ENCODE measurements at regions not wholly inside any gene's neighbourhood (a gene's known extent, or its start where the extent isn't known, plus 50 kb on each side); places are given as distances from the start of the nearest gene placed in this dataset.

DNA sequence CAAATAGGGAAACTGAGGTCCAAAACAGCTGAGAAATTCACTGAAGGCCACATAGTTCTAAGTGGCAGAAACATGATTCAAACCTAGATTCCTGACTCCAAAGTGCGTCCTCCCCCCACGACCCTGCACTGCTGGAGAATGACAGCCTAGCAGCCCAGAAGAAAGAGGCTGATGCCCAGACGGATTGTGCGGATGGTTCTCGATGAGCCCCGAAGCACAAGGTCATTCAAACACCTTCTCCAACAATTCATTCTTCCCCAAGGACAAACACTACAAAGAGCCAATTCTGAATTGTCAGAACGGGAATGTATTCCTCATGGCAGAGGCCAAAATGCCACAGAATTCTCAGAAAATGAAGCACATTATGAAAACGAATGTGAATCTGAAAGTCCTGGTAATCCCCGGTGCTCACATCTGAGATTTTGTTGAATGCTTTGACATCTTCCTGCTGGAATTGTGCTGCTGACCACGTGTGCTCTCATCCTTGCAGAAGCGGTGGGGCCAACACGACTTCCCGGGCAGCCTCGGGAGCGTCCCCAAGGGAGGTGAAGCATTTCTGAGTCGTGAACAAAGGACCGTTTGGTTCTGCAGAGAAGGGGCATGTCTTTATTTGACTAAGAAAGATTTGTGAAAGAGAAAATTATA, 337.0 kb downstream of the EIPR1 start:
- Histone ChIP-seq H3K36me3 (no peaks in the 10 kb centered on the region), H3K4me3 (no peak overlapping the region), H3K4me1 (replicated peaks) (no peaks in the 10 kb centered on the region), H3K27ac (no peak overlapping the region), H3K9me3 (no peaks in the 10 kb centered on the region), H3K27me3 (replicated peaks; ENCODE audit: insufficient read depth) (no peaks in the 10 kb centered on the region)
- DNase-seq (ENCODE audit: low spot score): no peak
- TF ChIP-seq POLR2A (IDR thresholded peaks at IDR 0.05) (no peak), POLR2AphosphoS5 (IDR thresholded peaks at IDR 0.05) (no peak), CTCF (IDR thresholded peaks at IDR 0.05) (no peak)
- 74% methylated on average over 17 of the region's 17 CpGs for WGBS
- intact Hi-C loops (cut with DNase I): no loop called here

DNA sequence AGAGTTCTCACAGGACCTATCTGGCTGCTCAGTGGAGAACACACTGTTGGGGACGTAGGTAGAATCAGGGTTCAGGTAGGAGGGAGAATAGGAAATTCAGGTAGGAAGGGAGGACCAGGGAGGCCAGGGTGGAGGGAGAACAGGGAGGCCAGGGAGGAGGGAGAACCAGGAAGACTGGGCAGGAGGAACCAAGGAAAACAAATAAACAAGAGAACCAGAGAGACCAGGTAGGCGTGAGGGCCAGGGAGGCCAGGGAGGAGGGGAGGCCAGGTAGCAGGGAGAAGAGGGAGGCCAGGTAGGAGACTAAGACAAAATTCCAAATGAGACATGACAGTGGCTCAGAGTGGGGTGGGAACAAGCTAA, 337.6 kb downstream of the EIPR1 start:
- H3K4me3 ChIP-seq: no peak overlapping the region
- no peaks in the 10 kb centered on the region for H3K27me3 ChIP-seq (replicated peaks; ENCODE audit: insufficient read depth)
- TF ChIP-seq POLR2AphosphoS5 (IDR thresholded peaks at IDR 0.05): no peak
- no peak for TF ChIP-seq POLR2A (IDR thresholded peaks at IDR 0.05)
- no peak for TF ChIP-seq CTCF (IDR thresholded peaks at IDR 0.05)
- DNase-seq (ENCODE audit: low spot score): no peak
- intact Hi-C loops (cut with DNase I): no loop called here
- H3K36me3 ChIP-seq: no peaks in the 10 kb centered on the region
- no peak overlapping the region for H3K27ac ChIP-seq
- H3K9me3 ChIP-seq: no peaks in the 10 kb centered on the region
- no peaks in the 10 kb centered on the region for H3K4me1 ChIP-seq (replicated peaks)
- WGBS: 90% methylated on average over 2 of the region's 2 CpGs

DNA sequence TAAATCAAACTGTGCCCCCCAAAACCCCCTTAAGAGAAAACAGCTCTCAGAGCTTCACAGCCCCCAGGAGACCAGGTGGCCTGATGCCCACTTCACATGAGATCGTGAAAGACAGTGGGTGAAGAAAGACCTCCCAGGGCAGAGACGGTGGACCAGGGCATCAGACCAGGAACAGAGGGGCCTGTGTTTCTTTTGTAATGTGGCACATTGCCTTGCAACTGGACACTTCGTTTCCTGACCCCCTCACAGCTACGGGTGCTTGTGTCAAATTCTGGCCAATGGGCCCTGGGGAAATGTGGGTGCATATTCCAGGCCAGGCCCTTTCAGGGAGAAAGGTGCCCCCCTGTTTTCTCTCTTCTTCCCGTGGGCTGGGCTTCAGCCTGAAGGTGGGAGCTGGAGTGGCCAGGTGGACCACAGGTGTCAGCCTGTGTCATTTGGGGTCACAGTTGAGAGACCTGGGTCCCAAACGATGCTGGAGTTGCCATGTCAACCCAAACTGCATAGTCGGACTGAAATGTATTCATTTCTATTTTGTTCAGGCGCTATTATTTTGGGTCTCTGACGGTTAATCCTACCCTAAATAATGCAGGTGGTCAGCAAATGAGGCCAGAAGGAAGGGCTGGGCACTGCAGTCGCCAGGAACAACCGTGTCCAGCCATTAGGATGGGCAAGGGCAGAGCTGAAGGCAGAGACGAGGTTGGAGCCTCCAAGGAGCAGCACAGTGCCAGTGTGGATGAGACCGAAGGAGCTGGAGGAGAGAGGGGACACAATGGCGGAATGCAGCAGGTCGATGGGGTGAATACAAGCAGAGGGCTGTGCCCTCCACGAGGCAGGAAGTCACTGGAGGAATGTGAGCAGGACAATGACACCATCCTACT, 338.2 kb downstream of the EIPR1 start:
- intact Hi-C loops (cut with DNase I): no loop called here
- 91% methylated on average over 16 of the region's 16 CpGs for WGBS
- no peaks in the 10 kb centered on the region for H3K27me3 ChIP-seq (replicated peaks; ENCODE audit: insufficient read depth)

DNA sequence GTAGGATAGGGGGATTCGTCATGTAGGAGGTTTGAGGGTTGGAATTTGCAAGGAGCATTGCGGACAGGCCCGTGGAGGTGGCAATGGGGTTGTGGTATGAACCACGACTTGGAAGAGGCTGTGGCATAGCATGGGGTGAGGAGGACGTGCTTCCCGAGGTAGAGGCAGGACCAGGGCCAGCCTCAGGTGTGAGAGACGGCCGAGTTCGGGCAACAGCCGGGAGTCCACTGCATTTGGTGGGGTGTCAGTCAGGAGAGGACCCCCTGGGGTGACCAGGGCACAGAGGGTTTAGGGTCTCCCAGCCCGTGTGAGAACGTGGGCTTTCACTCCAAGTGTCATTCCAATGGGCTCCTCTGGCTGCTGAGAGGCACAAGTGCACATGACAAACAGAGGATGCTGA, 339.0 kb downstream of the EIPR1 start:
- 94% methylated on average over 12 of the region's 12 CpGs for WGBS
- intact Hi-C loops (cut with DNase I): no loop called here
- Histone ChIP-seq H3K4me1 (replicated peaks) (no peaks in the 10 kb centered on the region), H3K9me3 (no peaks in the 10 kb centered on the region), H3K27ac (no peak overlapping the region), H3K27me3 (replicated peaks; ENCODE audit: insufficient read depth) (no peaks in the 10 kb centered on the region), H3K4me3 (no peak overlapping the region), H3K36me3 (no peaks in the 10 kb centered on the region)
- TF ChIP-seq POLR2AphosphoS5 (IDR thresholded peaks at IDR 0.05) (no peak), POLR2A (IDR thresholded peaks at IDR 0.05) (no peak), CTCF (IDR thresholded peaks at IDR 0.05) (no peak)
- no peak for DNase-seq (ENCODE audit: low spot score)

More for the DNA sequence above, 338.2 kb downstream of the EIPR1 start:
- Histone ChIP-seq H3K36me3 (no peaks in the 10 kb centered on the region), H3K9me3 (no peaks in the 10 kb centered on the region), H3K27ac (no peak overlapping the region), H3K4me3 (no peak overlapping the region), H3K4me1 (replicated peaks) (no peaks in the 10 kb centered on the region)
- no peak for TF ChIP-seq CTCF (IDR thresholded peaks at IDR 0.05)
- TF ChIP-seq POLR2AphosphoS5 (IDR thresholded peaks at IDR 0.05): no peak
- TF ChIP-seq POLR2A (IDR thresholded peaks at IDR 0.05): no peak
- DNase-seq (ENCODE audit: low spot score): no peak
